B cell (primary cell): ENCODE measurements at regions not wholly inside any gene's neighbourhood (a gene's known extent, or its start where the extent isn't known, plus 50 kb on each side); places are given as distances from the start of the nearest gene placed in this dataset.

Experiments used
- ATAC-seq: fragments of 200-7000 bp; cut with Tn5 transposase; one replicate; pipeline ENCODE4 v1.10.0; 2021; ENCODE audit warnings: low read depth, mild to moderate bottlenecking, moderate number of reproducible peaks, moderate library complexity
- CTCF ChIA-PET: fragments of 350-600 bp; sonication (Branson Sonifier 250); formaldehyde crosslinking; loops from one replicate; lab custom pipeline; 2021; ENCODE audit warnings: antibody characterized with exemption, inconsistent platforms; lab: Charles Lee
- POLR2A ChIA-PET: fragments of 350-600 bp; sonication (Branson Sonifier 250); formaldehyde crosslinking; loops from one replicate; lab custom pipeline; 2021; ENCODE audit warnings: antibody characterized with exemption; lab: Charles Lee
- DNase-seq: peaks from one replicate; pipeline ENCODE4 v3.0.0; 2013
- H2AFZ ChIP-seq: 2 replicates; pipeline ENCODE4 v1.6.1; 2012; ENCODE audit warnings: mild to moderate bottlenecking, low read depth, low read length; ENCODE audit not compliant: insufficient read depth, poor library complexity, severe bottlenecking
- H3K27ac ChIP-seq, 2 donors: 1 replicate in 1 of 2; 2 replicates in 1 of 2; pipeline ENCODE4 v1.5.1; 2012 to 2013; ENCODE audit warnings: low read length in 2 of 2, mild to moderate bottlenecking in 2 of 2, moderate library complexity in 1 of 2
- H3K27me3 ChIP-seq, 4 experiments: fragments of 200-600 bp in 1 of 4; sonication (generic) in 1 of 4; replicated peaks in 1 of 4; 1 replicate in 2 of 4; 2 replicates in 2 of 4; pipeline versions ENCODE4 v1.6.1 to v1.7.0; 2013 to 2016; ENCODE audit warnings: low read length in 3 of 4, mild to moderate bottlenecking in 2 of 4, mixed read lengths in 1 of 4, moderate library complexity in 1 of 4; ENCODE audit not compliant: insufficient read depth in 4 of 4, control insufficient read depth in 3 of 4; ENCODE audit errors: control extremely low read depth in 1 of 4
- H3K36me3 ChIP-seq, 2 experiments: replicated peaks in 1 of 2; 1 replicate in 1 of 2; 2 replicates in 1 of 2; pipeline versions ENCODE4 v1.6.1 to v1.7.1; 2013; ENCODE audit warnings: low read length in 1 of 2; ENCODE audit not compliant: insufficient read depth in 2 of 2, control insufficient read depth in 1 of 2; ENCODE audit errors: control extremely low read depth in 1 of 2, extremely low read depth in 1 of 2
- H3K4me1 ChIP-seq, 2 donors: fragments of 200-600 bp in 1 of 2; sonication (generic) in 1 of 2; 1 replicate in 1 of 2; 2 replicates in 1 of 2; pipeline versions ENCODE4 v1.5.1 to v1.6.1; 2013 to 2017; ENCODE audit warnings: low read length in 2 of 2; ENCODE audit not compliant: control insufficient read depth in 2 of 2, insufficient read depth in 2 of 2
- H3K4me2 ChIP-seq: replicated peaks from 2 replicates; pipeline ENCODE3; 2012; ENCODE audit warnings: mild to moderate bottlenecking, low read depth, low read length; ENCODE audit not compliant: poor library complexity, severe bottlenecking
- H3K4me3 ChIP-seq, 5 experiments: fragments of 200-600 bp in 1 of 5; sonication (generic) in 1 of 5; 1 replicate in 3 of 5; 2 replicates in 2 of 5; pipeline versions ENCODE4 v1.5.1 to v1.7.0; 2011 to 2016; ENCODE audit warnings: low read length in 4 of 5, mild to moderate bottlenecking in 4 of 5, low read depth in 2 of 5, control low read depth in 1 of 5, moderate library complexity in 1 of 5; ENCODE audit not compliant: insufficient read depth in 1 of 5; ENCODE audit errors: control extremely low read depth in 1 of 5, extremely low read depth in 1 of 5
- H3K79me2 ChIP-seq: fragments of 200-600 bp; sonication (generic); one replicate; pipeline ENCODE4 v1.6.0; 2016; ENCODE audit warnings: low read length; ENCODE audit not compliant: control insufficient read depth, insufficient read depth
- H3K9ac ChIP-seq: fragments of 200-600 bp; sonication (generic); 2 replicates; pipeline ENCODE4 v1.6.1; 2017; ENCODE audit warnings: mild to moderate bottlenecking, low read length, moderate library complexity
- H3K9me3 ChIP-seq, 3 donors: one replicate each; pipeline versions ENCODE4 v1.6.1 to v1.7.1; 2013; ENCODE audit warnings: low read length in 2 of 3; ENCODE audit not compliant: control insufficient read depth in 2 of 3, insufficient read depth in 1 of 3; ENCODE audit errors: control extremely low read depth in 1 of 3
- H4K20me1 ChIP-seq: 2 replicates; pipeline ENCODE4 v1.6.0; 2012; ENCODE audit warnings: mild to moderate bottlenecking, low read length; ENCODE audit not compliant: insufficient read depth, control insufficient read depth, poor library complexity, severe bottlenecking
- H3K27ac Mint-ChIP-seq: one replicate; pipeline ENCODE4 v1.8.0; 2021; ENCODE audit warnings: mixed read lengths
- H3K27me3 Mint-ChIP-seq: one replicate; pipeline ENCODE4 v1.8.0; 2021; ENCODE audit warnings: mixed read lengths
- H3K4me1 Mint-ChIP-seq: one replicate; pipeline ENCODE4 v1.8.0; 2021; ENCODE audit warnings: mixed read lengths
- H3K4me3 Mint-ChIP-seq: one replicate; pipeline ENCODE4 v1.8.0; 2021; ENCODE audit warnings: mixed read lengths
- H3K9me3 Mint-ChIP-seq: one replicate; pipeline ENCODE4 v1.8.0; 2022; ENCODE audit warnings: mixed read lengths; ENCODE audit not compliant: insufficient read depth
- EZH2 ChIP-seq: IDR thresholded peaks from 2 replicates; pipeline ENCODE4 v1.6.1; 2012; ENCODE audit warnings: borderline replicate concordance, low read depth, mild to moderate bottlenecking, moderate library complexity, low read length; ENCODE audit not compliant: insufficient read depth, poor library complexity, severe bottlenecking
- intact Hi-C: fragments of 100-400 bp; cut with micrococcal nuclease; formaldehyde crosslinking; loops from one replicate; pipeline ENCODE4 v1.10.0; 2022
- TF ChIP-seq, protein P1 (sequence below): fragments of 200-600 bp; IDR thresholded peaks from one replicate; pipeline ENCODE4 v1.8.0; 2022; ENCODE audit warnings: antibody characterized with exemption, mild to moderate bottlenecking

DNA sequence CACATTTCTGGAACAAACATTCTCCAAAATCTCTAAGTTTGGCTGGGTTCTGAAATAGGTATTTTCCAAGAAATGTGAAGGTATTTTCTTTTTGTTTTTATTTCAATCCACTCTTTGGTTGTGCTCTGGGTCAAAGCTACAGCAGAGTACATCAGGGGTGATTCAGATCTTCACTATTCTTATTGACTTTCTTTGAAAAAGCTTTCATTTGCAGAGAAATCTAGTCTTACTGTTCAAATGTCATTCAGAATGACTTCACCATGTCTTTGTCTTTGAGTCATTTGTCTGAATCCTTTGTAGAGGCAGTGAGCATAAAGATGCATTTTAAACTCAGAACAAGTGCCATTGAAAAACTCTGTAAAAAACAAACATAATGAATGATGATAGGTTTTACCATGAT, 547.2 kb upstream of the ADGRL3 start:
- Histone ChIP-seq H3K4me2 (no peak overlapping the region), H3K9ac (no peak overlapping the region), H3K79me2 (no peaks in the 10 kb centered on the region), H3K9me3 (no peaks in the 10 kb centered on the region), H3K4me3 (no peak overlapping the region), H3K36me3 (no peaks in the 10 kb centered on the region), H3K27me3 (no peaks in the 10 kb centered on the region), H2AFZ (no peak overlapping the region), H3K27ac (no peak overlapping the region), H4K20me1 (no peaks in the 10 kb centered on the region), H3K4me1 (no peaks in the 10 kb centered on the region)
- TF ChIP-seq, protein P1, sequence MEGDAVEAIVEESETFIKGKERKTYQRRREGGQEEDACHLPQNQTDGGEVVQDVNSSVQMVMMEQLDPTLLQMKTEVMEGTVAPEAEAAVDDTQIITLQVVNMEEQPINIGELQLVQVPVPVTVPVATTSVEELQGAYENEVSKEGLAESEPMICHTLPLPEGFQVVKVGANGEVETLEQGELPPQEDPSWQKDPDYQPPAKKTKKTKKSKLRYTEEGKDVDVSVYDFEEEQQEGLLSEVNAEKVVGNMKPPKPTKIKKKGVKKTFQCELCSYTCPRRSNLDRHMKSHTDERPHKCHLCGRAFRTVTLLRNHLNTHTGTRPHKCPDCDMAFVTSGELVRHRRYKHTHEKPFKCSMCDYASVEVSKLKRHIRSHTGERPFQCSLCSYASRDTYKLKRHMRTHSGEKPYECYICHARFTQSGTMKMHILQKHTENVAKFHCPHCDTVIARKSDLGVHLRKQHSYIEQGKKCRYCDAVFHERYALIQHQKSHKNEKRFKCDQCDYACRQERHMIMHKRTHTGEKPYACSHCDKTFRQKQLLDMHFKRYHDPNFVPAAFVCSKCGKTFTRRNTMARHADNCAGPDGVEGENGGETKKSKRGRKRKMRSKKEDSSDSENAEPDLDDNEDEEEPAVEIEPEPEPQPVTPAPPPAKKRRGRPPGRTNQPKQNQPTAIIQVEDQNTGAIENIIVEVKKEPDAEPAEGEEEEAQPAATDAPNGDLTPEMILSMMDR = no peak
- TF ChIP-seq EZH2 = no peak
- H3K9me3 Mint-ChIP-seq = peaks cover 5% of the 10 kb centered on the region
- H3K4me1 Mint-ChIP-seq = no peaks in the 10 kb centered on the region
- intact Hi-C loops = no loop called here
- ATAC-seq (no peak), DNase-seq (no peak)
- no peaks in the 10 kb centered on the region for H3K27me3 Mint-ChIP-seq
- no peak overlapping the region for H3K27ac Mint-ChIP-seq
- POLR2A ChIA-PET = no interaction called here
- CTCF ChIA-PET = no interaction called here
- H3K4me3 Mint-ChIP-seq = no peak overlapping the region

DNA sequence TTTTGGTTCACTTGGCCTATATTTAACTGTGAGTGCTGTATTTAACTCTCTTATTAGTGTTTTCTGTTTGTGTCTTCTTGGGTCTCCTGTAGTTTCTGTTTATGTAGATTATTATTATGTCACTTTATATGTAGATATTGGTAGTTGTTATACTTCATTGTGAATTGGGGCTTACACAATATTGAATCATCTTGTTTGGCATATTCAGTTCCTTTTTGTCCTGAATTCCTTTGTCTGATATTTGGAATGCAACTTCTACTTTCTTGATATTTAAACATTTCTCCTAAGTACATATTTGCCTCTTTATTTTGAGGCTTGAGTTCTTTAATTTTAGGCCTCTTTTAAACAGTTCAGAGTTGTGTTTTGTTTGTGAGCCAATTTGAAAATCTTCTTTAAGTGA, 544.8 kb upstream of the ADGRL3 start:
- no peak overlapping the region for H3K4me2 ChIP-seq
- intact Hi-C loops = no loop called here
- no peak overlapping the region for H3K9ac ChIP-seq
- H4K20me1 ChIP-seq = no peaks in the 10 kb centered on the region
- H3K79me2 ChIP-seq = no peaks in the 10 kb centered on the region
- peaks cover 5% of the 10 kb centered on the region for H3K9me3 Mint-ChIP-seq
- TF ChIP-seq, protein P1 = no peak
- no peak for TF ChIP-seq EZH2
- no peaks in the 10 kb centered on the region for H3K4me1 Mint-ChIP-seq
- H3K36me3 ChIP-seq = no peaks in the 10 kb centered on the region
- H3K27me3 ChIP-seq = no peaks in the 10 kb centered on the region
- no peaks in the 10 kb centered on the region for H3K27me3 Mint-ChIP-seq
- POLR2A ChIA-PET = no interaction called here
- H3K4me3 ChIP-seq = no peak overlapping the region
- CTCF ChIA-PET = no interaction called here
- no peak overlapping the region for H2AFZ ChIP-seq
- no peaks in the 10 kb centered on the region for H3K9me3 ChIP-seq
- no peaks in the 10 kb centered on the region for H3K4me1 ChIP-seq
- H3K27ac ChIP-seq = no peak overlapping the region
- H3K27ac Mint-ChIP-seq = no peak overlapping the region
- DNase-seq = no peak
- no peak overlapping the region for H3K4me3 Mint-ChIP-seq
- ATAC-seq = no peak
